Suprapubic skin (tissue), 4 donors: ENCODE measurements at regions not wholly inside any gene's neighbourhood (a gene's known extent, or its start where the extent isn't known, plus 50 kb on each side); places are given as distances from the start of the nearest gene placed in this dataset.

Experiments
- DNase-seq, 2 donors: peaks; one replicate each; pipeline ENCODE4 v3.0.0-alpha.2; 2019; ENCODE audit warnings: low spot score in 2 of 2
- H3K27ac ChIP-seq: fragments of 200-600 bp; sonication (generic); one replicate; pipeline ENCODE4 v1.5.1; 2019
- H3K27me3 ChIP-seq: fragments of 200-600 bp; sonication (generic); one replicate; pipeline ENCODE4 v1.5.1; 2019
- H3K36me3 ChIP-seq: fragments of 200-600 bp; sonication (generic); one replicate; pipeline ENCODE4 v1.5.1; 2019
- H3K4me1 ChIP-seq: fragments of 200-600 bp; sonication (generic); one replicate; pipeline ENCODE4 v1.5.1; 2019
- H3K4me3 ChIP-seq: fragments of 200-600 bp; sonication (generic); one replicate; pipeline ENCODE4 v1.5.1; 2019; ENCODE audit warnings: mild to moderate bottlenecking
- H3K9me3 ChIP-seq: fragments of 200-600 bp; sonication (generic); one replicate; pipeline ENCODE4 v1.5.1; 2019
- CTCF ChIP-seq, 2 donors: fragments of 200-600 bp in 1 of 2; fragments of 450-650 bp in 1 of 2; sonication (generic) in 1 of 2; IDR thresholded peaks; one replicate each; pipeline ENCODE4 v1.5.1; 2016 to 2019; ENCODE audit warnings: antibody characterized with exemption in 2 of 2, mild to moderate bottlenecking in 1 of 2, moderate library complexity in 1 of 2
- EP300 ChIP-seq: sonication (generic); formaldehyde crosslinking; IDR thresholded peaks from one replicate; pipeline ENCODE4 v1.6.1; 2017; ENCODE audit warnings: antibody characterized with exemption
- POLR2A ChIP-seq, 2 donors: fragments of 450-650 bp; IDR thresholded peaks; one replicate each; pipeline ENCODE4 v1.6.1; 2017; ENCODE audit warnings: antibody characterized with exemption in 2 of 2, mild to moderate bottlenecking in 2 of 2, moderate library complexity in 2 of 2
- POLR2AphosphoS5 ChIP-seq, 3 donors: sonication (generic); formaldehyde crosslinking; IDR thresholded peaks; one replicate each; pipeline ENCODE4 v1.6.1; 2017; ENCODE audit warnings: antibody characterized with exemption in 3 of 3
- WGBS: methylation state at CpG from one replicate; pipeline ENCODE4 v1.1.5; 2018; 5-methylcytosine and 5-hydroxymethylcytosine counted together

GRCh38 chr18:10194592-10194991 is 259.8 kb upstream of the APCDD1 start:
- WGBS, result 72% methylated on average over 4 of the region's 4 CpGs
- no peak for DNase-seq
- TF ChIP-seq POLR2A (IDR thresholded peaks at IDR 0.05) (no peak), EP300 (no peak), POLR2AphosphoS5 (IDR thresholded peaks at IDR 0.05) (no peak), CTCF (IDR thresholded peaks at IDR 0.05) (no peak)

DNA sequence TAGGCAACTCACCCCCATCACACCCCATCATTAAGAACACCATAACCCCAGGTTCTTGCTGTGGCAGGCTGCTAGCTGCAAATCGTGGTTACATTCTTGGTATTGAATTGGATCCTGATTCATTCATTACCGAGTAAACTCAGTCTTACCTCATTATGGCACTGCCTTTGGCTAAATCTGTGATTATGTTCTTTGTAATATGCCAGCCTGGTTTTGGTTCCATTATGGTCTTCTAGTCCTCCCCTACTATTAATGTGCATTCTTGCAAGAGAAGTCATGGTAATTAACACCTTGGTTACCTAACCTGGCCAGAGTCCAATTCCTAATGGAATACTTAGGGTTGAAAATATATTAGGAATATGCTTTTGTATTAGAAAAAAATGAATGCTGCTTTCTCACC is 258.9 kb upstream of the APCDD1 start:
- Histone ChIP-seq H3K36me3 (no peaks in the 10 kb centered on the region), H3K4me1 (peaks cover 5% of the 10 kb centered on the region), H3K4me3 (no peak overlapping the region), H3K27ac (no peak overlapping the region), H3K27me3 (no peaks in the 10 kb centered on the region), H3K9me3 (no peaks in the 10 kb centered on the region)
- no peak for TF ChIP-seq EP300
- TF ChIP-seq POLR2A (IDR thresholded peaks at IDR 0.05), result no peak
- no peak for TF ChIP-seq CTCF (IDR thresholded peaks at IDR 0.05)
- no peak for DNase-seq
- WGBS, result 60% methylated on average over 2 of the region's 2 CpGs

More at GRCh38 chr18:10194592-10194991, 259.8 kb upstream of the APCDD1 start:
- no peaks in the 10 kb centered on the region for H3K27me3 ChIP-seq
- no peak overlapping the region for H3K27ac ChIP-seq
- H3K9me3 ChIP-seq, result no peaks in the 10 kb centered on the region
- peaks cover 5% of the 10 kb centered on the region for H3K4me1 ChIP-seq
- no peak overlapping the region for H3K4me3 ChIP-seq
- no peaks in the 10 kb centered on the region for H3K36me3 ChIP-seq

GRCh38 chr18:10197097-10197496 is 257.3 kb upstream of the APCDD1 start:
- Histone ChIP-seq H3K4me1 (peaks cover 5% of the 10 kb centered on the region), H3K27ac (no peak overlapping the region), H3K4me3 (no peak overlapping the region), H3K36me3 (no peaks in the 10 kb centered on the region), H3K9me3 (no peaks in the 10 kb centered on the region), H3K27me3 (no peaks in the 10 kb centered on the region)
- no peak for TF ChIP-seq POLR2A (IDR thresholded peaks at IDR 0.05)
- no peak for TF ChIP-seq POLR2AphosphoS5 (IDR thresholded peaks at IDR 0.05)
- no peak for TF ChIP-seq EP300
- TF ChIP-seq CTCF (IDR thresholded peaks at IDR 0.05), result no peak
- 84% methylated on average over 12 of the region's 12 CpGs for WGBS
- DNase-seq, result no peak

GRCh38 chr18:10201226-10201625 is 253.2 kb upstream of the APCDD1 start:
- H3K27me3 ChIP-seq, result no peaks in the 10 kb centered on the region
- 87% methylated on average over 5 of the region's 5 CpGs for WGBS
- TF ChIP-seq POLR2A (IDR thresholded peaks at IDR 0.05) (no peak), CTCF (IDR thresholded peaks at IDR 0.05) (no peak), EP300 (no peak), POLR2AphosphoS5 (IDR thresholded peaks at IDR 0.05) (no peak)

GRCh38 chr18:10201659-10202058 is 252.8 kb upstream of the APCDD1 start:
- H3K27me3 ChIP-seq, result no peaks in the 10 kb centered on the region
- H3K4me1 ChIP-seq, result no peaks in the 10 kb centered on the region
- no peaks in the 10 kb centered on the region for H3K9me3 ChIP-seq
- H3K36me3 ChIP-seq, result no peaks in the 10 kb centered on the region
- 75% methylated on average over 2 of the region's 2 CpGs for WGBS
- H3K27ac ChIP-seq, result no peak overlapping the region
- no peak for DNase-seq
- TF ChIP-seq CTCF (IDR thresholded peaks at IDR 0.05) (no peak), POLR2A (IDR thresholded peaks at IDR 0.05) (no peak), EP300 (no peak), POLR2AphosphoS5 (IDR thresholded peaks at IDR 0.05) (no peak)
- no peak overlapping the region for H3K4me3 ChIP-seq

More at GRCh38 chr18:10201226-10201625, 253.2 kb upstream of the APCDD1 start:
- no peaks in the 10 kb centered on the region for H3K4me1 ChIP-seq
- H3K27ac ChIP-seq, result no peak overlapping the region
- H3K4me3 ChIP-seq, result no peak overlapping the region
- no peaks in the 10 kb centered on the region for H3K36me3 ChIP-seq
- no peaks in the 10 kb centered on the region for H3K9me3 ChIP-seq
- DNase-seq, result no peak
